Esophagus muscularis mucosa (tissue), 4 donors: ENCODE measurements at regions not wholly inside any gene's neighbourhood (a gene's known extent, or its start where the extent isn't known, plus 50 kb on each side); places are given as distances from the start of the nearest gene placed in this dataset.

Experiments used
- EP300 ChIP-seq: sonication (generic); formaldehyde crosslinking; IDR thresholded peaks from one replicate; pipeline ENCODE4 v1.6.1; 2017; ENCODE audit warnings: antibody characterized with exemption
- POLR2A ChIP-seq: fragments of 450-650 bp; IDR thresholded peaks from one replicate; pipeline ENCODE4 v1.6.1; 2017; ENCODE audit warnings: antibody characterized with exemption, moderate library complexity, mild to moderate bottlenecking, low read depth
- POLR2AphosphoS5 ChIP-seq, 2 donors: sonication (generic); formaldehyde crosslinking; IDR thresholded peaks; one replicate each; pipeline ENCODE4 v1.6.1; 2017; ENCODE audit warnings: antibody characterized with exemption in 2 of 2
- TF ChIP-seq, protein P1 (sequence below), 3 experiments: fragments of 200-600 bp in 2 of 3; fragments of 450-650 bp in 1 of 3; sonication (generic) in 2 of 3; IDR thresholded peaks; one replicate each; pipeline ENCODE4 v1.5.1; 2017 to 2019; ENCODE audit warnings: antibody characterized with exemption in 3 of 3, mild to moderate bottlenecking in 2 of 3, moderate library complexity in 1 of 3

DNA sequence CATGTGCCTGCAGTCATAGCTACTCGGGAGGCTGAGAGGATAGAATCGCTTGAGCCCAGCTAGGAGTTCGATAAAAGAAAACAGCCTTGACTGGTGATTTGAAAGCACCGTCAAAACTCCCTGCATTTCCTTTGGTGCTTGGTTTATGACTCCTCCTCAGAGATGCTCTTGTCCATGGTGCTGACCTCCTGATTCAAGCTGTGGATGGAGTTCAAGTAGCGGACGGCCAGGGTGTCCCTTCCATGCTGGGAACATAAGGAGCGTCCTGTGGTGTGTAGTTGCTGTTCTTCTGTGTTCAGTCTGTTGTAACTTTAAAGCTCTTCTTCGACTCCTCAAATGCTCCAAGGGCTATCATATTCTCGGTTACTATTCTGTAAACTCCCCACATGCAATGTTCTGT is 382.5 kb upstream of the KIAA1217 start:
- TF ChIP-seq, protein P1, sequence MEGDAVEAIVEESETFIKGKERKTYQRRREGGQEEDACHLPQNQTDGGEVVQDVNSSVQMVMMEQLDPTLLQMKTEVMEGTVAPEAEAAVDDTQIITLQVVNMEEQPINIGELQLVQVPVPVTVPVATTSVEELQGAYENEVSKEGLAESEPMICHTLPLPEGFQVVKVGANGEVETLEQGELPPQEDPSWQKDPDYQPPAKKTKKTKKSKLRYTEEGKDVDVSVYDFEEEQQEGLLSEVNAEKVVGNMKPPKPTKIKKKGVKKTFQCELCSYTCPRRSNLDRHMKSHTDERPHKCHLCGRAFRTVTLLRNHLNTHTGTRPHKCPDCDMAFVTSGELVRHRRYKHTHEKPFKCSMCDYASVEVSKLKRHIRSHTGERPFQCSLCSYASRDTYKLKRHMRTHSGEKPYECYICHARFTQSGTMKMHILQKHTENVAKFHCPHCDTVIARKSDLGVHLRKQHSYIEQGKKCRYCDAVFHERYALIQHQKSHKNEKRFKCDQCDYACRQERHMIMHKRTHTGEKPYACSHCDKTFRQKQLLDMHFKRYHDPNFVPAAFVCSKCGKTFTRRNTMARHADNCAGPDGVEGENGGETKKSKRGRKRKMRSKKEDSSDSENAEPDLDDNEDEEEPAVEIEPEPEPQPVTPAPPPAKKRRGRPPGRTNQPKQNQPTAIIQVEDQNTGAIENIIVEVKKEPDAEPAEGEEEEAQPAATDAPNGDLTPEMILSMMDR (IDR thresholded peaks at IDR 0.05) = no peak
- TF ChIP-seq POLR2A (no peak), EP300 (no peak), POLR2AphosphoS5 (IDR thresholded peaks at IDR 0.05) (no peak)
